NT2/D1 (cell line): ENCODE measurements at regions not wholly inside any gene's neighbourhood (a gene's known extent, or its start where the extent isn't known, plus 50 kb on each side); places are given as distances from the start of the nearest gene placed in this dataset.

Experiments
- SUZ12 ChIP-seq: IDR thresholded peaks from 2 replicates; pipeline ENCODE4 v1.6.1; 2011; ENCODE audit not compliant: insufficient read length, insufficient read depth; ENCODE audit errors: extremely low read depth
- YY1 ChIP-seq: IDR thresholded peaks from 2 replicates; pipeline ENCODE4 v1.6.1; 2011; ENCODE audit not compliant: insufficient read length, insufficient read depth

DNA sequence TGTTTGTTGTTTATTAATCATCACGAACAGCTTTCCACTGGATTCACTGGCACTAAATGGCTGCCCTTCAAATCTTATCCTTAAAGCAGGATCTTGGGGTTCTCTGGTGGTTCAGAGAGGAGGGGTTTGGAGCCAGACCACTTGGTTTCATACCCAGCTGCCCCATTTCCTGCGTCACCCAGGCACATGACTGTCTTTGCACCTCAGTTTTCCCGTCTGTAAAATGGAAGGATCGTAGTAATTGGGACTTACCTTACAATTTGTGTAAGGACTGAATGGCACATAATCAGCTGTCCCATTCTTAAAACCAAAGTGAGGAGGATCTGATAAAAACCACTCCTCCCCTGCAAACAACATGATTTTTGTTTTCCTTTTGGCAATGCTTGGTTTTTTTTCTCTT is 318.3 kb downstream of the ZNF536 start:
- TF ChIP-seq YY1 (no peak), SUZ12 (no peak)
